PC-3 (cell line): ENCODE measurements at regions not wholly inside any gene's neighbourhood (a gene's known extent, or its start where the extent isn't known, plus 50 kb on each side); places are given as distances from the start of the nearest gene placed in this dataset.

Source experiments
- EZH2 ChIP-seq: fragments of 300-600 bp; sonication (generic); IDR thresholded peaks from one replicate; pipeline ENCODE4 v1.6.1; 2017; ENCODE audit warnings: antibody characterized with exemption, mild to moderate bottlenecking, low read length; ENCODE audit not compliant: unreplicated experiment
- TF ChIP-seq, protein P1 (sequence below): fragments of 300-600 bp; sonication (generic); conservative IDR thresholded peaks from 2 replicates; pipeline ENCODE4 v1.5.1; 2017; ENCODE audit warnings: antibody characterized with exemption, low read depth, mild to moderate bottlenecking, low read length

DNA sequence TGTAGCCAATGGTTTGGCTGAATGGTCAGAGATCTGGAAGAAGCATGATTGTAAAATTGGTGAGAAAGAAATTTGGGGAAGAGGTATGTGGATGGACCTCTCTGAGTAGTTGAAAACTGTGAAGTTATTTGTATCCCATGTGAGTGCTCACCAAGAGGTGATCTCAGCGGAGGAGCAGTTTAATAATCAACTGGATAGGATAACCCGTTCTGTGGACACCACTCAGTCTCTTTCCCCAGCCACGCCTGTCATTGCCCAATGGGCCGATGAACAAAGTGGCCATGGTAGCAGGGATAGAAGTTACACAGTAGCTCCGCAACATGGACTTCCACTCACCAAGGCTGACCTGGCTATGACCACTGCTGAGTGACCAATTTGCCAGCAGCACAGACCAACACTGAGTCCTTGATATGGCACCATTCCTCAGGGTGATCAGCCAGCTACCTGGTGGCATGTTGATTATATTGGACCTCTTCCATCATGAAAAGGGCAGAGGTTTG, 257.4 kb upstream of the ATXN7L3B start:
- TF ChIP-seq, protein P1, sequence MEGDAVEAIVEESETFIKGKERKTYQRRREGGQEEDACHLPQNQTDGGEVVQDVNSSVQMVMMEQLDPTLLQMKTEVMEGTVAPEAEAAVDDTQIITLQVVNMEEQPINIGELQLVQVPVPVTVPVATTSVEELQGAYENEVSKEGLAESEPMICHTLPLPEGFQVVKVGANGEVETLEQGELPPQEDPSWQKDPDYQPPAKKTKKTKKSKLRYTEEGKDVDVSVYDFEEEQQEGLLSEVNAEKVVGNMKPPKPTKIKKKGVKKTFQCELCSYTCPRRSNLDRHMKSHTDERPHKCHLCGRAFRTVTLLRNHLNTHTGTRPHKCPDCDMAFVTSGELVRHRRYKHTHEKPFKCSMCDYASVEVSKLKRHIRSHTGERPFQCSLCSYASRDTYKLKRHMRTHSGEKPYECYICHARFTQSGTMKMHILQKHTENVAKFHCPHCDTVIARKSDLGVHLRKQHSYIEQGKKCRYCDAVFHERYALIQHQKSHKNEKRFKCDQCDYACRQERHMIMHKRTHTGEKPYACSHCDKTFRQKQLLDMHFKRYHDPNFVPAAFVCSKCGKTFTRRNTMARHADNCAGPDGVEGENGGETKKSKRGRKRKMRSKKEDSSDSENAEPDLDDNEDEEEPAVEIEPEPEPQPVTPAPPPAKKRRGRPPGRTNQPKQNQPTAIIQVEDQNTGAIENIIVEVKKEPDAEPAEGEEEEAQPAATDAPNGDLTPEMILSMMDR: no peak
- no peak for TF ChIP-seq EZH2
